OCI-LY3 (cell line): ENCODE measurements at regions not wholly inside any gene's neighbourhood (a gene's known extent, or its start where the extent isn't known, plus 50 kb on each side); places are given as distances from the start of the nearest gene placed in this dataset.

Experiments used
- CTCF ChIP-seq: fragments of 200-600, 300-600 bp; sonication (generic); IDR thresholded peaks from 2 replicates; pipeline ENCODE4 v1.5.1; 2014; ENCODE audit warnings: antibody characterized with exemption, low read length, low read depth
- EZH2phosphoT487 ChIP-seq: fragments of 200-600 bp; shearing (Covaris generic); IDR thresholded peaks from 2 replicates; pipeline ENCODE4 v1.6.1; 2018; ENCODE audit warnings: antibody characterized with exemption, mixed run types, low read depth

DNA sequence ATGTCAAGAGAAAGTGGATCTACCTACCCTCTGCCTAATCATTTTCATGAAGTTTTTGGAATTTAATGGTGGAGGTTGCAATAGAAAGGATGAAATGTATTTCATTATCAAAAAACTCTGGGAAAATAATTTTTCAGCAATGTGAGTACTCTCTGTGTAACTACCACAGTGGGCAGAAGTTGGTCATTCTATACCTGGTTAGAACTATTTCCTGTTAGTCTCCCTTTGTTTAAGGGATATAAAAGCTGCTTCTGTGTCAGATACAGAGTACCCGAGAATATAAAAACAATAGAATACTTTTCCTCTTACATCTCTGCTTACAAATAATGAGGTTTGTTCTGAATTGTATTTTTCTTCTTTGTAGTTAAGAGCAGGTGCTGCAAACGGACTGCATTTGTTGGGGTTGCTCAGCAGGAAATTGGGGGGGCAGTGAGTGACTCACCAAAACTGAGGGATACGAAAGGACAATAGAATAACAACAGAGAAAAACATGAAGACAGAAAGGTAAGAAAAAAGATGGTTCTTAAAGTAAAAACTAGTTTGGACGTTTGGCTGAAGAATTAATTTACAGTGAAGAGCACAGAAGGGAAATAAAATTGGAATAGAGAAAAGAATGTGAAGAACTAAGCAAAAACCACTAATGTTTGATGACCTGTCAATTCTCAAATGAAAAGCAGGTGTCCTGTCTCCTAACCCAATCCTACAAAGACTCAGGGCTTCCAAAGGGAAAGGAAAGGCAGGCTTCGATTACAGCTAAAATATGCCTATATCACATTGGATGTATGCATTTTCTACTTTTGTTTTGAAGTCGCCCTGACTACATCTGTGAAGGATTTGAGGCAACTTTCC, 703.1 kb downstream of the RFPL4B start:
- TF ChIP-seq CTCF (no peak), EZH2phosphoT487 (no peak)
